ENCODE measurements at regions not wholly inside any gene's neighbourhood (a gene's known extent, or its start where the extent isn't known, plus 50 kb on each side); places are given as distances from the start of the nearest gene placed in this dataset.
"Not testable (repeated sequence)": the region's sequence is repeated elsewhere in the genome, so short reads cannot be mapped to it uniquely, and the experiment has no call there.

GRCh38 chr10:109809954-109810353, 113.4 kb downstream of the XPNPEP1 start:
- intact Hi-C loops (cut with micrococcal nuclease); H3K9ac ChIP-seq (ENCODE audit: low read length); H3K27me3 ChIP-seq (ENCODE audit: insufficient read depth, low read length); H3K79me2 ChIP-seq (ENCODE audit: insufficient read depth, low read length); H2AFZ ChIP-seq (ENCODE audit: low read depth, low read length, poor library complexity, severe bottlenecking); H4K20me1 ChIP-seq (ENCODE audit: insufficient read depth); H3K4me3 ChIP-seq (replicated peaks in 1 of 2; ENCODE audit: low read depth in 1 of 2, low read length in 2 of 2); BruUV-seq (replicated peaks); H3K4me1 ChIP-seq (ENCODE audit: control insufficient read depth in 1 of 2, insufficient read depth in 2 of 2, low read length in 2 of 2); DNase-seq (ENCODE audit: low read depth, low spot score); H3K9me3 ChIP-seq (ENCODE audit: control insufficient read depth in 1 of 2, insufficient read depth in 1 of 2, low read depth in 1 of 2, low read length in 2 of 2); CTCF ChIA-PET; RAD21 ChIA-PET (ENCODE audit: low non-redundant PET in 1 of 2, low total read pairs in 2 of 2, uncharacterized antibody in 2 of 2, unreplicated experiment in 2 of 2); H3K27ac ChIP-seq (ENCODE audit: low read depth, low read length); H3K9me2 ChIP-seq (ENCODE audit: insufficient read depth); ATAC-seq; H3K36me3 ChIP-seq (ENCODE audit: control insufficient read depth in 1 of 2, insufficient read depth in 2 of 2, low read length in 2 of 2); POLR2A ChIA-PET; H3K4me2 ChIP-seq (ENCODE audit: low read length): not testable (repeated sequence)

- H3K4me2 ChIP-seq (ENCODE audit: low read length); BruUV-seq (replicated peaks); H3K4me1 ChIP-seq (ENCODE audit: control insufficient read depth in 1 of 2, insufficient read depth in 2 of 2, low read length in 2 of 2); CTCF ChIA-PET; H3K36me3 ChIP-seq (ENCODE audit: control insufficient read depth in 1 of 2, insufficient read depth in 2 of 2, low read length in 2 of 2); H3K9me3 ChIP-seq (ENCODE audit: control insufficient read depth in 1 of 2, insufficient read depth in 1 of 2, low read depth in 1 of 2, low read length in 2 of 2); H4K20me1 ChIP-seq (ENCODE audit: insufficient read depth); H2AFZ ChIP-seq (ENCODE audit: low read depth, low read length, poor library complexity, severe bottlenecking); H3K9ac ChIP-seq (ENCODE audit: low read length); ATAC-seq; RAD21 ChIA-PET (ENCODE audit: low non-redundant PET in 1 of 2, low total read pairs in 2 of 2, uncharacterized antibody in 2 of 2, unreplicated experiment in 2 of 2); intact Hi-C loops (cut with micrococcal nuclease); H3K4me3 ChIP-seq (replicated peaks in 1 of 2; ENCODE audit: low read depth in 1 of 2, low read length in 2 of 2); H3K9me2 ChIP-seq (ENCODE audit: insufficient read depth); DNase-seq (ENCODE audit: low read depth, low spot score); H3K27me3 ChIP-seq (ENCODE audit: insufficient read depth, low read length); H3K79me2 ChIP-seq (ENCODE audit: insufficient read depth, low read length); H3K27ac ChIP-seq (ENCODE audit: low read depth, low read length); POLR2A ChIA-PET: not testable (repeated sequence)
These were observed 122.1 kb downstream of the XPNPEP1 start for GRCh38 chr10:109801191-109801590.

- Histone ChIP-seq H3K9me3 (ENCODE audit: control insufficient read depth in 1 of 2, insufficient read depth in 1 of 2, low read depth in 1 of 2, low read length in 2 of 2) (no peaks in the 10 kb centered on the region; a peak in 1 of 4 replicates), H3K27me3 (ENCODE audit: insufficient read depth, low read length) (no peaks in the 10 kb centered on the region), H3K36me3 (ENCODE audit: control insufficient read depth in 1 of 2, insufficient read depth in 2 of 2, low read length in 2 of 2) (no peaks in the 10 kb centered on the region; a peak in 1 of 4 replicates), H3K4me1 (ENCODE audit: control insufficient read depth in 1 of 2, insufficient read depth in 2 of 2, low read length in 2 of 2) (no peaks in the 10 kb centered on the region), H2AFZ (ENCODE audit: low read depth, low read length, poor library complexity, severe bottlenecking) (no peak overlapping the region), H3K9ac (ENCODE audit: low read length) (no peak overlapping the region), H3K79me2 (ENCODE audit: insufficient read depth, low read length) (no peaks in the 10 kb centered on the region), H4K20me1 (ENCODE audit: insufficient read depth) (no peaks in the 10 kb centered on the region), H3K9me2 (ENCODE audit: insufficient read depth) (no peaks in the 10 kb centered on the region), H3K4me2 (ENCODE audit: low read length) (no peak overlapping the region), H3K27ac (ENCODE audit: low read depth, low read length) (no peak overlapping the region), H3K4me3 (replicated peaks in 1 of 2; ENCODE audit: low read depth in 1 of 2, low read length in 2 of 2) (no peak overlapping the region)
- ATAC-seq (no peak), DNase-seq (ENCODE audit: low read depth, low spot score) (no peak)
- POLR2A ChIA-PET = no interaction called here
- RAD21 ChIA-PET (ENCODE audit: low non-redundant PET in 1 of 2, low total read pairs in 2 of 2, uncharacterized antibody in 2 of 2, unreplicated experiment in 2 of 2) = no interaction called here
- no TSS peak for BruUV-seq (replicated peaks)
- intact Hi-C loops (cut with micrococcal nuclease) = no loop called here
- TF ChIP-seq MAX (IDR thresholded peaks at IDR 0.05) (no peak), ATF3 (IDR thresholded peaks at IDR 0.05) (no peak), EZH2phosphoT487 (IDR thresholded peaks at IDR 0.05; ENCODE audit: borderline replicate concordance) (no peak), YY1 (IDR thresholded peaks at IDR 0.05; ENCODE audit: extremely low read depth, insufficient replicate concordance, low read depth, low read length) (no peak), CBX3 (IDR thresholded peaks at IDR 0.05; ENCODE audit: low read depth) (no peak), EGR1 (IDR thresholded peaks at IDR 0.05; ENCODE audit: low read depth) (no peak), ZFX (IDR thresholded peaks at IDR 0.05) (no peak)
- CTCF ChIA-PET = no interaction called here
These were observed 132.7 kb downstream of the XPNPEP1 start for GRCh38 chr10:109790647-109791046.

All from HCT116 (cell line).